Activated T-helper 9 cell treated with anti-CD3 and anti-CD28 coated beads, Interleukin-2, amount 50 U/mL, for 16 hours (primary cell): ENCODE measurements at regions not wholly inside any gene's neighbourhood (a gene's known extent, or its start where the extent isn't known, plus 50 kb on each side); places are given as distances from the start of the nearest gene placed in this dataset.
"Not testable (repeated sequence)": the region's sequence is repeated elsewhere in the genome, so short reads cannot be mapped to it uniquely, and the experiment has no call there.

ENCODE experiments used
- DNase-seq: peaks from one replicate; pipeline ENCODE4 v3.0.0-alpha.2; 2020; ENCODE audit warnings: low read depth

DNA sequence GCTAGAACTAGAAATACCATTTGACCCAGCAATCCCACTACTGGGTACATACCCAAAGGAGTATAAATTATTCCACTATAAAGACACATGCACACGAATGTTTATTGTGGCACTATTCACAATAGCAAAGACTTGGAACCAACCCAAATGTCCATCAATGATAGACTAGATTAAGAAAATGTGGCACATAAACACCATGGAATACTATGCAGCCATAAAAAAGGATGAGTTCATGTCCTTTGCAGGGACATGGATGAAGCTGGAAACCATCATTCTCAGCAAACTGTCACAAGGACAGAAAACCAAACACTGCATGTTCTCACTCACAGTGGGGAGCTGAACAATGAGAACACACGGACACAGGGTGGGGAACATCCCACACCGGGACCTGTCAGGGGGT, 207.8 kb upstream of the CCDC196 start:
- not testable (repeated sequence) for DNase-seq

DNA sequence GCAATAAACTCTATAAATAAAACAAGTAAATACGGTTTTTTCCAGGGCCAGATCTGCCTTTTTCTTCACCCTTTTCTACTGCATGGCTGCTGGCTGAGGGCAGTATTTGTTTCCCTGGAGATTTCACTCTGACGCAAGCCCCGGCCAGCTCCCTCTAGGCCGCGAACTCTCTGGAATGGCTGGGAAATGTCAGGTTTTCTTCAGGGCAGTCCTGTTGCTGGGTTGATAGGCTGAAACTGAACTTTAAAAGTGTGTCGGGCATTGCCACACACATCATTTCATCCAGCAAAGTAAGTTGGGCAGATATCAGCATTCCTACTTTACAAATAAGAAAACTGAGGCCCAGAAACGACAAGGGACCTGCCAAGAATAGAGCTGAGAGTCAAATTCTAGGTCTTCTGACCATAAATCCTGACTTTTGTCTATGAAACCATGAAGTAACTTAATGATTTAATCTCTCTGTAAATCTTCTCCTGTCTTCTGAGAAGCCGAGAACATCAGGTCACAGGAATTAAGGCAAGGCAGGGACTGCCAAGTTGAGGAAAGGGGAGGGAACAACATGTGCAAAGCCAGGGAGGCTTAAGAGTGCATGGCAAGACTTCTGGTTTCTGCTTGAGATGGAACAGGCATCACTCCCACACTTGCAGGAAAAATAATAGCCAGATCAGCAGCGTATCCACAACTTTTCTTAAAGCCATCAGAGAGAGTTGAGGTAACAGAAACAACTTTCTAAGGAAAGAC, 205.0 kb upstream of the CCDC196 start:
- no peak for DNase-seq

DNA sequence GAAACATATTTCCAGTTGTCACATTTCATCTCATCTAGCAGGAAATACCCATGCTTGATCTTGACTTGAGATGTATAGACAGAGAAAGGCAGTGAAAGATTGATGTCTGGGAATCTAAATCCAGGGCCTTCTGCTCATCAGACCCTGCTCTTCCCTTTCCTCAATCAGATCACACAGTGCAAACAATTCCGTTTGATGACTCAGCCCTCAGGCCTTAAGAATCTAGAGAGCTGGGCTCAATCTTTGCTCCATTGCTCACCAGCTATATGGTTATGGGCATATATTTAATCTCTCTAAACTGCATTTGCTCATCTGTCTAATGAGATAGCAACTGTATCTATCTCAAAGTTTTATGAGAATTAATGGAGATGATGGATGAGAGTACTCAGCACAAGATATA, 201.8 kb upstream of the CCDC196 start:
- no peak for DNase-seq

DNA sequence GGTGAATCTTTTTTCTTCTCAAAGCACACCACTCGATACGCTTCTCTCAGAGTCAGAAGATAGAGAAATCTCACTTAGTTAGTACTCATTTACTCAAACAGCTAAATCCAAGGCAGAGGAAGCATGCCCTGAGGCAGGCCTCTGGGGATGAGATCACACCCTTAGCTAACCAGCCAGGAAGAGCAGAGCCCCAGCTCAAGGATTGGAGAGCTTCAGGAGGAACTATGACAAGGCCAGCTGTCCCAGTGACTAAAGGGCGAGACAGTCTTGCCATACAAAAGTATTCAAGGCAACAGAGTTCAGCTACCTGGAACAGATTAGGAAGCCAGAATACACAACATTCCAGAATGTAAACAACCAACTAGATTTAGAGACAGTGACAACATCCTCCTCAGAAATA, 197.7 kb upstream of the CCDC196 start:
- no peak for DNase-seq

DNA sequence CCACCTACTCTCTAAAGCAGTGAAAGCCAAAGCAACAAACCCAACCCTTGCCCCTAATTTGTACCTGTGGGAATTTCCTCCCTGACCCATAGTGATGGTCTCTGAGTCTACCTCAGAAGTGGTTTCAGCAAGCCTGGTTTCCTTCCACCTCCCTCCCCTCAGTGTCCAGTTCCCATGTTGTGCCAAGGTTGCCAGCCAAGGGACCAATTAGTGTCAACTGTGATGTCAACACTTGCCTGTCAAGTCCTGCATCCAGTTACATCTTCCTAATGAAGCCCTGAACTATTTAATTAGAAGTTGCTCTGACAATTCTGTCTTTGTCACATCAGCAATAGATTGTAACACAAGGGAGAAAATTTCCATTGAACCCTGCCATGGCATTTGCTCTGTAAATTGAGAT, 194.4 kb upstream of the CCDC196 start:
- no peak for DNase-seq

DNA sequence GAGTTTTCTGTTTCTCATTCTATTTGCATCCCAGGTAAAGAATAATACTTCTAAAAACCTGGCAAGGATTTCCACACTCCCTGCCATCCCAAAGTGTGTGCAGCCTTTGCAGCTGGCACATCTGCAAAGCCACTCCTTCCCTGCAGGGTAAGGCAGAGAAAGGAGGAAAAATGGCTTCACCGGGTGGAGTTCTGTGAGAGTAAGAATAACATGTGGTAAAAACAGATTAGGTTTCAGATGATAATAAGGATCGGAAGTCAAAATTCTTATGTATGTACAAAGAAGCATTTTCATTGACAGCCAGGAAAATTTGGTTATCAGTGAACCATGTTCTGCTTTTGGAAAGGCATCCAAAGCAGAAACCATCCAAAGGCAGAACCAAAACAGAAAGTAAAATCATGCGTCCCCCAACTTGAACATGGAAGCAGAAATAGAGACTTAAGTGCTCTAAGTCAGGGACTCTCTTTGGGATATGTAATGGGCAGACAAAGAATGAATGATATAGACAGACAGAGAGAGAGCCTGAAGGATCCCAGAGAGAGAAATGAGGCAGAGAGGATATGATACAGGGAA, 192.6 kb upstream of the CCDC196 start:
- DNase-seq: no peak

DNA sequence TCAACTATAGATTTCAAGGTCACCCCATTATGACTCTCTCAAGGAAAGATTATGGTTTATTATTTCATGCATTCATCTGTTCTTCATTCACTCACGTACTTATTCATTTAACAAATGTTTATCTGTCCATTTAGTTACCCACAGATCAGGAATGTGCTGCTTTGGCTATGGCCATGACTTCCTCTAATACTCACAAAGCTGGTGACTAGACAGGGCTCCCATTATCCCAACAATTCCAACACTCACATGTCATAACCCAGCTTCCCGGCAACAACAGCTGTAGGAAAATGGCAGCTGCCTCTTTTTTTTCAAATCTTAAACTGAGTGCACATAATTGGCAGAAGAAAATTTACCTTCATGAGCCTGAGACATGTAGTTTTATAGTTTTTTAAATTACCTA, 190.8 kb upstream of the CCDC196 start:
- no peak for DNase-seq

DNA sequence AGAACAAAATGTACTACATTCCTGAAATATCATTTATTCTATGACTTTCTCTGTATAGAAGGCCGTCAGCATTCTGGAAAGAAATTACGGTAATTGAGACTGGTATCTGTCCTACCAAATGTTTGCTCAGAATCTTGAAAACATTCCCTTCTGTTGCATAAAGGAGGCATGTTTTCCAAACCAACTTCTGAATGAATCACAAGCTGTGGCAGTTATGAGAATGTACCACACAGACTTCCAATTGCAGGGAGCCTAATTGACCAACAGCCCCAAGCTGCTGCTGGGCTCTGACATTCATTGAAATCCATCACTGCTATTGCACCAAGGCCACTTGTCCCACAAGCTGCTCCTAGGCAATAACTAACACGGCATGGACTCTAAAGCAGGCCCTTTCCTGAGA, 185.3 kb upstream of the CCDC196 start:
- DNase-seq: no peak

DNA sequence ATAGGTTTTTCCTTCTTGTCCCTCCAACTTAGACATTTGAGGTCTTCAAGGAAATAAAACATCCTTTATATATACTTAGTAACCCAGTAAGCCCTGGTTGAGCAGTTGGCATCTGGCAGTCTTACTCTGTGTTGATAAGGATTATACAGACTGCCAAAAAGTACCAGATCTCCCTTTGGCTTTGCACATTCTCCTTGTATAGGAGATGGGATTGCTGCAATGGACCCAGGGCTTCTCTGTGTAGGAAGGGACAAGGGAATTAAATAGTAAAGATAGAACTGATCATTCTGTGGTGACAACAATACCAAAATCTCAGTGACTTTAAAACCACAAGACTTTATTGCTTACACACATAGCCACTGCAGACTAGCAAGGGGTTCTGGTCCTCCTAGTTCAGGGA, 180.1 kb upstream of the CCDC196 start:
- no peak for DNase-seq

DNA sequence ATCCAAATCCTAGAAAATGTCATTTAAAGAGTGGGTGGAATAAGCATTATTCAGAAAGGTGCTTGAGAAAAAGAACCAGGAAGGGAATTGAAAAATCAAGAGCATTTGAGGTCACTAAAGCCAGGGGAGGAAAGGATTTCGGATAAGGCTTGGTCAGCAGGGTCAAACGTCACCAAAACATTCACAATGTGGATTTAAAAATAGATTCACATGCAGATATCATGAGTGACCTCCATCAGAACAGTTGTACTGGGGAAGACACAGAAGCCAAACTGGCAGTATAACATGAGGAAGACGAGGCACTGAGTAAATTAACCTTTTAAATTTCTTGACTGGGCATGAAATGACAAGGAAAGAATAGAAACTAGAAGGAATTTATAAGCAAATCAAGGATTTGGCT, 175.1 kb upstream of the CCDC196 start:
- no peak for DNase-seq

DNA sequence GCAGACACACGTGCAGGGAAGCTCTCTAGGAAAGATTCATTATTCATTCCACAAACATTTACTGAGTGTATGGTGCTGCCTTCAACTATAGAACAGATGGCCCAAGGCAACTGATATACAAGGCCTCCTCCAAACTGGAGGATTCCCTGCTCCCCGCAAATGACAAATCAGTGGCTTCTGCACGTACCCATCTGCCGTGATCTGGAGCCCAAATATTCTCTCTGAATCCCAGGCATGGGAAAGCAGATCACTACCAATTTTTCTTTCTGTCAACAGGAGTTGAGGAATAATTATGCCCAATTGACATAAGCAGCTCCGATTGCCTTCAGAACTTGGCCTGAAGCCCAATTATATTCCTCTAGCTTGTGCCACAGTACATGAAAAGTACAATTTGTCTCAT, 174.2 kb upstream of the CCDC196 start:
- DNase-seq: no peak

DNA sequence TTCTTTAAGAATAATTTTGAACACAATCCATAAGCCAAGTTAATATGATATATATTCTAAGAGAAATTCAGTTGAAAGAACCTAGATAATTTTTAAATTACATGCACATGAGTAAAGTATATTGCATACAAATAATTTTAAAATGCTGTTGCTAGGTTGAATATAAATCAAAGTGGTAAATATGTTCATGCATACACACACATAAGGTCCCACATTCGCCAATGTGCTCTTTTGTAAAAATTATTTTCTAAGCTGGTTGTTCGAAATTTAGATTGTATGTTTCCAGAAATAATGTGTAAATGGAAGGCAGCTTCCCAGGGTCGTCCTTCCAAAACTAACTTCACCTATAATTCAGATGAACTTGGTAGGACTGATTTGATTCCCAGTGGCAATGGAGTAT, 173.7 kb upstream of the CCDC196 start:
- no peak for DNase-seq

DNA sequence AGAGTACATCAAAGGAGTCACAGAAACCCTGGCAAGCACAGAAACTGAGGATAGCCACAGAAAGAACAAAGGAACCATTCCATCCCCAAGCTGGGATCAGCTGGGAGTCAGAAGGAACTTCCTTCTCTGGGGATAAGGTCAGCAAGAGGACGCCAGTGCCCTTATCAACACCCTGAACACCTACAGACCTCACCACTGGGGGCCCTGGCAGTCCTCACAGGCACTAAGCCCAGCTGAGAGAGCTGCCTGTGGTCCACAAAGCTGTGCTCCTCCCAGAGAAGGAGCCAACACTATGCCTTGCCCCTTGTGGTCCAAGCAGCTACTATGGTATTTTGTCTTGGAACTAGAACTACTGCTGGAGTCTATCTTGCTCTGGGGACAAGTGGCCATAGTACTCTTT, 171.1 kb upstream of the CCDC196 start:
- no peak for DNase-seq

DNA sequence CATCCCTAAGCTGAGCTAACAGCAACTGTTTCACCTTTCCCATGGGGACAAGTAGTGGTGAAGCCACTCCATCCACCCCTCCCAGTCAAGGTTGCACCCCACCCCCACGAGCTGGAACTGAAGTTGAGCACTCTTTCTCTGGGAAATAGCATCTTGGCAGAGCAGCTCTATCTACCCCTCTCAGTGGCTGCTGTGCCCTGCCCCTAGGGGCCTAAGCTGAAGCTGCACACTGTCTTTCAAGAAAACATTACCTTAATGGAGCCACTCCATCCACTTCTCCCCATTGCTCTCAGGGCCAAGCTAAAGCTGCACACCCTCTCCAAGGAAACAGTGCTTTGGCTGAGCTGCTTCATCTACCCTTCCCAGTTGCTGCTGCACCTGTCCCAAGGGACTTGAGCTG, 170.6 kb upstream of the CCDC196 start:
- no peak for DNase-seq

DNA sequence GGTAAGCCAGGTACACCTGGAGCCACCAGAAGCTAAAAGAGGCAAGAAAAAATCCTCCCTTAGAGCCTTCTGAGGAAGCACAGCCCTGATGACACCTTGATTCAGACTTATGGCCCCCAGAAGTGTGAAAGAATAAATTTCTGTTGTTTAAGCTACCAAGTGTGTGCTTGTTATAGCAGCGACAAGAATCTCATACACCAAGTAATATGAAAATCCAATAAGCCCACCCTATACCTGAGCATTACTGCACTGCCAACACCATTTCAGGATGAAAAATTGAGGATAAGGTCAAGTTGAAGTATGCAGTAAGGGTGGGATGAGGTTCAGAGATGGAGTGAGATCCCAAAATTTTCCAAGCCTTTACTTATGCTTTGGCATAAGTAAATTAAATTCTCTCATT, 163.6 kb upstream of the CCDC196 start:
- DNase-seq: no peak

DNA sequence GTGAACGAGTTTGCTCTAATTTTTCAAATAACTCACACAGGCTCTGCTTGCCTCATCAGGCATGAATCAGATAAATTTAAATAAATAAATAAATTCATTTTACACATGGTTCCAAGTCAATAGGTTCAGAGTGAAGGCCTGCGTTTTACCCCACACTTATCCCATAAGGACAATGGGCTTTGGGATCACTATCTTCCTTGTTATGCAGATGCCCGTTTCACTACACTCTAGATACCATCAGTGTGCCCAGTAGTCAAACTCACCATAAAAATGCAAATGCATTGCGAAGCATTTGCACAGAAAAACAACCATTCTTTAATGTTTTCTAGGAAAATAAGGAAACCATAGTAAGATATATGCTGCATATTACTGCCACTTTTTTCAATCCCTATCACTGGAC, 155.9 kb upstream of the CCDC196 start:
- no peak for DNase-seq

DNA sequence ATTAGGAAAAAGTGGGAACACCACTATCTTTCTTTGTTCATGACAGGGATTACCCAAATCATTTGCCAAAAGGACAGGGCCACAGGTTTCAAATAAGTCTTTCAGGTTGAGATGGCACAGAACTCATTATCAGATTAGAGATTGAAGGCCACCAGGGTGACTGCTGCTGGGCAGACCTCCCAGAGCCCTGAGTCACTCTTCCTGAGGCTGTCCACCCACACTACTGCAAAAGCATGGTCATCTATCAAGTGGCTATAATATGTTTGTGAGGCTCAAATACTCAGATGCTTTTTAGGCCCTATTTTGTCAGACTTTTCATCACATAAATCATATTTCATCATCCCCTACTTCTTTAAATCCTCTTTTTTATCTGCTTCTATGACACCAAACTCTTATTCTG, 155.3 kb upstream of the CCDC196 start:
- no peak for DNase-seq

DNA sequence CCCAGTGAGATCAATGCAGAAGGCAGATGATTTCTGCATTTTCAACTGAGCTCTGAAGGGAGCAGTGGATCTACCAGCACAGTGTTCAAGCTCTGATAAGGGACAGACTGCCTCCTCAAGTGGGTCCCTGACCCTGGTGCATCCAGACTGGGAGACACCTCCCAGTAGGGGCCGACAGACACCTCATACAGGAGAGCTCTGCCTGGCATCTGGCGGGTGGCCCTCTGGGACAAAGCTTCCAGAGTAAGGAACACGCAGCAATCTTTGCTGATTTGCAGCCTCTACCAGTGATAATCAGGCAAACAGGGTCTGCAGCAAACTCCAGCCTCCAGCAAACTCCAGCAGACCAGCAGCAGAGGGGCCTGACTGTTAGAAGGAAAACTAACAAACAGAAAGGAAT, 152.9 kb upstream of the CCDC196 start:
- DNase-seq: not testable (repeated sequence)

DNA sequence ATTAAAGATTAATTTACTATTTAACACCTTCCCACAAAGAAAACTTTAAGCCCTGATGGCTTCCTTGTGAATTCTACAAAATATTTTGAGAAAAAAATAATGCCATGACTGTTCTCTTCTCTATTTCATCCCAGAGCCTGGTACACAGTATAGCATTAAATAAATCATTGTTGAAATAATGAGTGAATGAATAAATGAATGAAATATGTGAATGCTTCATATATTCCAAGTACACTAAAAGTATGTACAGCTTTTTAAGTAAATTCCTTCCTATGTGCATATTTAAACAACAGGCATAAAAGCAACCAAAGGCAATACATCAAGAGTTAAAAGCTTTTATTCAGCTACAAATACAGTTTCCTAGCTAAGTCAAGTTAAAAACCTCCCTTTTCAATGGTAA, 144.9 kb upstream of the CCDC196 start:
- DNase-seq: no peak

DNA sequence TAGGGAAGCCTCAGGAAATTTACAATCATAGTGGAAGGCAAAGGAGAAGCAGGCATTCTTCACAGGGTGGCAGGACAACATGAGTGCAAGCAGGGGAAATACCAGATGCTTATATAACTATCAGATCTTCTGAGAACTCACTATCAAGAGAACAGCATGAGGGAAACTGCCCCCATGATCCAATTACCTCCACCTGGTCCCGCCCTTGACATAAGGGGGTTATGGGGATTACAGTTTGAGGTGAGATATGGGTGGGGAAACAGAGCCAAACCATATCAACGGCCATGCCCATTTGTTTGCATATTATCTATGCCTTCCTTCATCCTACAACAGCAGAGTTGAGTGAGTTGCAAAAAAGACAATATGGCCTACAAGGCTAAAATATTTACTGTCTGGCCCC, 140.2 kb upstream of the CCDC196 start:
- DNase-seq: no peak

DNA sequence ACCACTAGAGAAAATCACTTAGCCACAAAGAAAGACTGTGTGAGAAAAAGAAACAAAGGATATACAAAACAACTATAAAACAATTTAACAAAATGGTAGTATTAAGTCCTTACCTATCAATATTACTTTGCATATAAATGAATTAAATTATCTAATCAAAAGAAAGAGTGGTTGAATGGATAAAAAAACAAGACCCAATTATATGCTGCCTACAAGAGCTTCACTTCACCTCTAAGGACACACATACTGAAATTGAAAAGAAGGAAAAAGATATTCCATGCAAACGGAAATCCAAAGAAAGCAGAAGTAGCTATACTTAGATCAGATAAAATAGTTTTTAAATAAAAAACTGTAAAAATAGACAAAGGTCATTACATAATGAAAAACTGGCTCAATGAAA, 134.9 kb upstream of the CCDC196 start:
- DNase-seq: no peak

DNA sequence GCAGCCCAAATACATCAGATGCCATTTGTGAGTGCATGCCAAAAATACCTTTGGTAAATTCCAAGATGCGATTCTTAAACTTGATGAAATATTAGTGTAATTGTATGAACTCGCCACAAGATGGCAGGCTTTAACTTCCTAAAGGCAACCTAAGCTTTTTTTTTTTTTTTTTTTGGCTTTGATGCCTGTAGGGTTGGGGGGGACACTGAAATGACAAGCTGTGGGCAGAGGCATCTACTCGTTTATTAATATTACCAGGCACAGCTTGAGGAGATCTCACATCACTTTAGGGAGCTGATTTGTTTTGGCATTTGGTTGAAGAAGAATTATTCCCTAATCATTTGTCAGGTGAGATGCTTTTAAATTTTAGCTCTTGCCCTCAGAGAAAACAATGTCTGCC, 126.7 kb upstream of the CCDC196 start:
- no peak for DNase-seq

DNA sequence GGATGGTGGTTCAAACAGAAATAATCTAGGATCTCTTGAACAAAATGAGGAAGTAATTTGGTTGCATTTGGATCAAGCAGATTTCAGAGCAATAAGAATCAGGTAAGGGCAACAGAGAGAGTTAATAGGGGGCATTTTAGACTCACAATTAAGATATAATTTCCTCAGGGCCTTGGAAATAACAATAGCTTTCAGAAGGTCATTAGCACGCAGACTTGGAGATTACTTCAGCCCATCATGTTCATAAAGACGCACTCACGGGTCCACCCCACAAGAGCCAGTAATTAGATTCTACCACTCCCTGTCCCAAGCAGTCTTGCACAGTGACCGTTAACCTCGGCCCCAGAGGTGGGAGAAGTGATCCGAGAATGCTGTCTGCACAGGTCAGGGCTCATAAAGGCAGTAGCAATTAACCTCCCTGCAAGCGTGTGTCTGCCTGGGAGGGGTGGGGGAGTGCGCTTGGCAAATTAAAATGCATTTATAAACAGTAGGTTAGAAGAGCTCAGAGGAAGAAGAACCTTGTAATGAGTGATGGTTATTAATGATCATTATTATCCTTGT, 125.7 kb upstream of the CCDC196 start:
- DNase-seq: no peak

DNA sequence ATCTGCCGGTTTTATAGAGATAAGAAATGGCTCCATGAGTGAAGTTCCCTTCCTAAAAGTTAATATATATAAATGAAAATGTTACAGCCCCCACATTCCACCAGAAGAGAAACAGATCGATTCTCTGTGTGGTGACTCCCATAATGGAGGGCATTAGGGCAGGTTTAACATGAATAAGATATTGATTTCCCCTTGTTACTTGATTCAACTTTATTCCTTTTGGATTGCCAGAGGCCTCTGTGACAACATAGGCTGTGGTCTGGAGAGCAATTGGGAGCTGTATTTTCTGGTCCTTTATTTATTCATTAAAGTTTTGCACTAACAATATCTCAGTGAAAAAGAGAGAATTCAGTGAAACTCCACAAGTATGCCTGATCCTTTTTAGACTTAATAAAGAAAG, 125.2 kb upstream of the CCDC196 start:
- no peak for DNase-seq
